BE2C (cell line): ENCODE measurements at regions not wholly inside any gene's neighbourhood (a gene's known extent, or its start where the extent isn't known, plus 50 kb on each side); places are given as distances from the start of the nearest gene placed in this dataset.

Experiments
- DNase-seq: peaks from one replicate; pipeline ENCODE4 v3.0.0-alpha.2; 2020
- H3K27me3 ChIP-seq: fragments of 250-450 bp; sonication (Bioruptor Pico); 2 replicates; pipeline ENCODE4 v1.5.1; 2020; ENCODE audit warnings: mild to moderate bottlenecking
- H3K36me3 ChIP-seq: fragments of 250-450 bp; sonication (Bioruptor Pico); 2 replicates; pipeline ENCODE4 v1.5.1; 2020; ENCODE audit warnings: mild to moderate bottlenecking
- H3K4me1 ChIP-seq: fragments of 250-450 bp; sonication (Bioruptor Pico); 2 replicates; pipeline ENCODE4 v1.5.1; 2020
- H3K4me3 ChIP-seq: 2 replicates; pipeline ENCODE4 v1.5.1; 2011; ENCODE audit warnings: low read depth, low read length
- H3K9me3 ChIP-seq: fragments of 250-450 bp; sonication (Bioruptor Pico); 2 replicates; pipeline ENCODE4 v1.5.1; 2020
- CTCF ChIP-seq: IDR thresholded peaks from 2 replicates; pipeline ENCODE4 v1.5.1; 2012; ENCODE audit warnings: mild to moderate bottlenecking, low read depth, low read length

DNA sequence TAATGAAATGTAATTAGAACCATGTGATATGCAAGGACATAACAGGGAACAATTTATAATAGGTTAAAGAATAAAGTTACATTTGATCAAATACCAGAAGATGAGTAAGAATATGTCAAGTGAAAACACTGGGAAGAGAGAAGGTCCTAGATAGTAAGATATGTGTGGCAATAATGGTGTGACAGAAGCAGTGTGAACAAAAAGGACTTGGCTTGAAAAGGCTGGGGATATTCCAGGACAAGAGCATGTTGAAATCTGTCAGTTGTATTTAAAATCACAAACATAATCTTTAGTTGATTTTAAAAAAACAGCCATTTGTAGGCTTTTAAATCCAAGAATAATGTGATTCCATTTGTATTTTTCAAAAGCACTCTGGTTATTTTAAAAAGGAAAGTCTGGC is 1399.9 kb upstream of the SLC39A10 start:
- TF ChIP-seq CTCF: no peak
- Histone ChIP-seq H3K27me3 (no peaks in the 10 kb centered on the region), H3K4me3 (no peak overlapping the region)

DNA sequence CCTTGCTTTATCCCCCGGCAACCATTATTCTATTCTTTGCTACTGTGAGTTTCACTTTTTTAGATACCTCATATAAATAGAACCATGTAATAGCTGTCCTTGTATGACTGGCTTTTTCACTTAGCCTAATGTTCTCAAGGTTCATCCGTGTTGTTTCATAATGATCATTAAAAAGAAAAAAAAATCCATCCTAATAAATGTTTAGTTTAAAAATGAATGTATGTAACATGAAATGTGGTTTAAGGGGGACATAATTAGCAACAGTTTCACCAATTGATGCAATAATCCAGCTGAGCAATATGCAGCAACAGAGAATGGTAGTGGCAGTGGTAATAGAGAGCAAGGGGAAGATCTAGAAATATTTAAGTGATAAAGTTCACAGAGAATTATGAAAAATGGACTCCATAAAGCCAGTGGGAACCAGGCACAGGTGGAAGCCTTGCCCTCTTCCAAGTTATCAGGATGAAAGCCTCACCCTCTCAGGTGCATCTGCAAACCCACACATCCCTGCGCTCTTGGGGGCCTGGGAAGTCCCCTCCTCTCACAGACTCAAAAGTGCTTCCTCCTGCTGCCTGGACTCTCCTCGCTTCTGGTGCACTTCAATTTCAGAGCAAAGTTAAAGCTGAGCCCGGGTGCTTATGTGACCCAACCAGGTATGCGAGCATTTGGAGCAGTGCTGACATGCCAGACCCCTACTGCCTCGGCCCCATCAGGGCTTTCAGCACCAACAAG is 1403.3 kb upstream of the SLC39A10 start:
- H3K27me3 ChIP-seq: no peaks in the 10 kb centered on the region
- no peak for TF ChIP-seq CTCF

More for the DNA sequence above, 1399.9 kb upstream of the SLC39A10 start:
- no peak for DNase-seq
- no peaks in the 10 kb centered on the region for H3K36me3 ChIP-seq
- H3K4me1 ChIP-seq: no peaks in the 10 kb centered on the region
- no peaks in the 10 kb centered on the region for H3K9me3 ChIP-seq

DNA sequence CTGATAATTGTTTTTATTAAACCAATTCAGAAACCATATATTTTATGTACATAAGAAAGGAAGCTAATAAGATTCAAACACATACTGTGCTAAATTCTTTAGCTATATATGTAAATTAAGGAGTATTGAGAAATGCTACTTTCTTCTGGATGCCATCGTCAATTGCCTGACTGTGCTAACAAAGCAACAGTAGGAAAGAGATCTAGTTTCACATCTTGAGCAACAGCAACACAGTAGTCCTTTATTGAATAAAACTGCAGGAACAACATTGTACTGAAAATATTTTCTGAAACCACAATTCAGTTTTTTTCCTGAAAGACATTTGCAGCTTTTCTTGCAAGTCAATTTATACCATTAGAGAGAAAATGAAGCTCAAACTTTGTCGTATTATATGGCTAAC is 1404.9 kb upstream of the SLC39A10 start:
- Histone ChIP-seq H3K4me3 (no peak overlapping the region), H3K36me3 (no peaks in the 10 kb centered on the region), H3K4me1 (no peaks in the 10 kb centered on the region), H3K27me3 (no peaks in the 10 kb centered on the region), H3K9me3 (no peaks in the 10 kb centered on the region)
- no peak for TF ChIP-seq CTCF
- DNase-seq: no peak

More for the DNA sequence above, 1403.3 kb upstream of the SLC39A10 start:
- H3K4me3 ChIP-seq: no peak overlapping the region
- H3K4me1 ChIP-seq: no peaks in the 10 kb centered on the region
- no peak for DNase-seq
- no peaks in the 10 kb centered on the region for H3K36me3 ChIP-seq
- no peaks in the 10 kb centered on the region for H3K9me3 ChIP-seq

GRCh38 chr2:194232600-194232999 is 1424.4 kb upstream of the SLC39A10 start:
- Histone ChIP-seq H3K27me3 (no peaks in the 10 kb centered on the region), H3K36me3 (no peaks in the 10 kb centered on the region), H3K4me3 (no peak overlapping the region), H3K9me3 (no peaks in the 10 kb centered on the region), H3K4me1 (no peaks in the 10 kb centered on the region)
- no peak for TF ChIP-seq CTCF
- DNase-seq: no peak

DNA sequence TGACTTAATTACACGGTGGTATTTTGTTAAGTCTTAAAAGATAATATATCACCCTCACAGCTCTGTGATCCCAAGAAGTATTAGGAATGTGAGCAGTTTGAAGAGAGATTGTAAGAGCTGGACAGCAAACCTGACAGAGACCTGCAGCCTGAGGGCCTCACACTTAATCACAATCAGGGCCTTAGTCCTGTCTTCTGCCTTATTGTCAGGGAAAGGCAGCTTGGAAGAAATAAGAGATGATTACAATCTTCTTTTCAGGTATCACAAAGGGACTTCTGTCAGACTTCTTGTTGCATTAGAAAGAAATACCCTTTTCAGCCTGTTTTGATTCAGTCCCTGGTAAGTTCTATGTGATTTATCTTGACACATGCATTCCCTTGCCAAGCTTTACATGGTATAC is 1433.8 kb upstream of the SLC39A10 start:
- Histone ChIP-seq H3K27me3 (no peaks in the 10 kb centered on the region), H3K4me1 (no peaks in the 10 kb centered on the region), H3K4me3 (no peak overlapping the region), H3K36me3 (no peaks in the 10 kb centered on the region), H3K9me3 (no peaks in the 10 kb centered on the region)
- DNase-seq: no peak
- TF ChIP-seq CTCF: no peak

- no peak overlapping the region for H3K4me3 ChIP-seq
- no peaks in the 10 kb centered on the region for H3K36me3 ChIP-seq
- no peaks in the 10 kb centered on the region for H3K9me3 ChIP-seq
- TF ChIP-seq CTCF: no peak
- H3K4me1 ChIP-seq: no peaks in the 10 kb centered on the region
- no peaks in the 10 kb centered on the region for H3K27me3 ChIP-seq
- DNase-seq: no peak
Observed at GRCh38 chr2:194214192-194214591, 1442.8 kb upstream of the SLC39A10 start.
